NCI-H526 treated with DMSO at 0.1 percent for 48 hours (cell line): ENCODE measurements at regions not wholly inside any gene's neighbourhood (a gene's known extent, or its start where the extent isn't known, plus 50 kb on each side); places are given as distances from the start of the nearest gene placed in this dataset.
"Not testable (repeated sequence)": the region's sequence is repeated elsewhere in the genome, so short reads cannot be mapped to it uniquely, and the experiment has no call there.

Source experiments
- DNase-seq: peaks from one replicate; lab custom pipeline; 2025; lab: John Stamatoyannopoulos, UW

GRCh38 chr4:169894767-169895166 lies 131.4 kb downstream of the MFAP3L start:
- not testable (repeated sequence) for DNase-seq

GRCh38 chr4:169885893-169886292 lies 128.1 kb upstream of the HPF1 start:
- no peak for DNase-seq

- DNase-seq, result no peak
Observed at GRCh38 chr4:169881769-169882168, 124.0 kb upstream of the HPF1 start.

GRCh38 chr4:169870507-169870906 lies 112.8 kb upstream of the HPF1 start:
- DNase-seq, result no peak

- no peak for DNase-seq
Observed at GRCh38 chr4:169869490-169869889, 111.7 kb upstream of the HPF1 start.

- DNase-seq, result peak; percentile 21
Observed at GRCh38 chr4:169861593-169861992, 103.8 kb upstream of the HPF1 start.

- DNase-seq, result no peak
Observed at GRCh38 chr4:169859366-169860216, 101.8 kb upstream of the HPF1 start.

- DNase-seq, result no peak
Observed at GRCh38 chr4:169854090-169854489, 96.3 kb upstream of the HPF1 start.

- no peak for DNase-seq
Observed at GRCh38 chr4:169852481-169852880, 94.7 kb upstream of the HPF1 start.

- DNase-seq, result no peak
Observed at GRCh38 chr4:169851750-169852149, 94.0 kb upstream of the HPF1 start.

- no peak for DNase-seq
Observed at GRCh38 chr4:169849456-169849855, 91.7 kb upstream of the HPF1 start.

- no peak for DNase-seq
Observed at GRCh38 chr4:169848018-169848417, 90.3 kb upstream of the HPF1 start.

- no peak for DNase-seq
Observed at GRCh38 chr4:169847171-169847570, 89.4 kb upstream of the HPF1 start.

- DNase-seq, result no peak
Observed at GRCh38 chr4:169846396-169846795, 88.7 kb upstream of the HPF1 start.

GRCh38 chr4:169841776-169842175 lies 84.0 kb upstream of the HPF1 start:
- no peak for DNase-seq

- DNase-seq, result no peak
Observed at GRCh38 chr4:169840554-169840953, 82.8 kb upstream of the HPF1 start.

GRCh38 chr4:169828329-169828728 lies 70.6 kb upstream of the HPF1 start:
- not testable (repeated sequence) for DNase-seq

- no peak for DNase-seq
Observed at GRCh38 chr4:169826634-169827187, 69.0 kb upstream of the HPF1 start.

GRCh38 chr4:169823685-169824084 lies 65.9 kb upstream of the HPF1 start:
- no peak for DNase-seq

- no peak for DNase-seq
Observed at GRCh38 chr4:169821402-169821801, 63.7 kb upstream of the HPF1 start.

- no peak for DNase-seq
Observed at GRCh38 chr4:169818063-169818679, 60.4 kb upstream of the HPF1 start.

- no peak for DNase-seq
Observed at GRCh38 chr4:169815606-169816005, 57.9 kb upstream of the HPF1 start.

GRCh38 chr4:169811476-169811875 lies 53.7 kb upstream of the HPF1 start:
- DNase-seq, result no peak
